ENCODE measurements at regions not wholly inside any gene's neighbourhood (a gene's known extent, or its start where the extent isn't known, plus 50 kb on each side); places are given as distances from the start of the nearest gene placed in this dataset.

GRCh38 chr1:201739492-201740085, 89.4 kb upstream of the IPO9 start:
- TF ChIP-seq CTCF (IDR thresholded peaks at IDR 0.05; ENCODE audit: unreplicated experiment in 3 of 3), result no peak
- peak overlapping the region; percentile 85 to 98 (median 94) for H3K27ac Mint-ChIP-seq
- no peaks in the 10 kb centered on the region for H3K9me3 Mint-ChIP-seq
- H3K4me3 Mint-ChIP-seq, result peak overlapping the region; percentile 92 to 98 (median 94)
- peaks cover 74% of the 10 kb centered on the region for H3K4me1 Mint-ChIP-seq
- no peaks in the 10 kb centered on the region for H3K27me3 Mint-ChIP-seq (ENCODE audit: low read depth)
- H3K36me3 Mint-ChIP-seq (ENCODE audit: low read depth), result peaks cover 9% of the 10 kb centered on the region

- peak overlapping the region; percentile 85 to 94 (median 87) for H3K27ac Mint-ChIP-seq
- H3K27me3 Mint-ChIP-seq (ENCODE audit: low read depth), result no peaks in the 10 kb centered on the region
- H3K4me1 Mint-ChIP-seq, result peaks cover 71% of the 10 kb centered on the region
- H3K4me3 Mint-ChIP-seq, result peak overlapping the region; percentile 92 to 98 (median 94)
- no peaks in the 10 kb centered on the region for H3K9me3 Mint-ChIP-seq
- no peak for TF ChIP-seq CTCF (IDR thresholded peaks at IDR 0.05; ENCODE audit: unreplicated experiment in 3 of 3)
- H3K36me3 Mint-ChIP-seq (ENCODE audit: low read depth), result peaks cover 10% of the 10 kb centered on the region
These were observed 88.8 kb upstream of the IPO9 start for GRCh38 chr1:201740086-201740541.

- Mint-ChIP-seq H3K27ac (peak overlapping the region; percentile 85 to 94 (median 87)), H3K27me3 (ENCODE audit: low read depth) (no peaks in the 10 kb centered on the region), H3K4me1 (peaks cover 68% of the 10 kb centered on the region), H3K36me3 (ENCODE audit: low read depth) (peaks cover 11% of the 10 kb centered on the region), H3K4me3 (peak overlapping the region; percentile 92 to 98 (median 94)), H3K9me3 (no peaks in the 10 kb centered on the region)
- no peak for TF ChIP-seq CTCF (IDR thresholded peaks at IDR 0.05; ENCODE audit: unreplicated experiment in 3 of 3)
These were observed 88.3 kb upstream of the IPO9 start for GRCh38 chr1:201740670-201741111.

GRCh38 chr1:201741763-201742342, 87.1 kb upstream of the IPO9 start:
- TF ChIP-seq CTCF (IDR thresholded peaks at IDR 0.05; ENCODE audit: unreplicated experiment in 3 of 3), result no peak
- Mint-ChIP-seq H3K4me3 (peak overlapping the region; percentile 92 to 98 (median 94)), H3K36me3 (ENCODE audit: low read depth) (peaks cover 11% of the 10 kb centered on the region), H3K27me3 (ENCODE audit: low read depth) (no peaks in the 10 kb centered on the region), H3K27ac (peak overlapping the region; percentile 16 to 85 (median 74)), H3K9me3 (no peaks in the 10 kb centered on the region), H3K4me1 (peaks cover 57% of the 10 kb centered on the region)

GRCh38 chr1:201742476-201742875, 86.5 kb upstream of the IPO9 start:
- Mint-ChIP-seq H3K9me3 (no peaks in the 10 kb centered on the region), H3K27ac (peak overlapping the region; percentile 8 to 57 (median 18)), H3K4me1 (peaks cover 57% of the 10 kb centered on the region), H3K4me3 (peak overlapping the region; percentile 65 to 74 (median 65)), H3K36me3 (ENCODE audit: low read depth) (peaks cover 16% of the 10 kb centered on the region), H3K27me3 (ENCODE audit: low read depth) (no peaks in the 10 kb centered on the region)
- no peak for TF ChIP-seq CTCF (IDR thresholded peaks at IDR 0.05; ENCODE audit: unreplicated experiment in 3 of 3)
